Limb (tissue), 2 donors: ENCODE measurements at regions not wholly inside any gene's neighbourhood (a gene's known extent, or its start where the extent isn't known, plus 50 kb on each side); places are given as distances from the start of the nearest gene placed in this dataset.

Experiments used
- DNase-seq, 2 donors: peaks; one replicate each; pipeline ENCODE4 v3.0.0-alpha.2; 2016; ENCODE audit errors: extremely low spot score in 2 of 2

DNA sequence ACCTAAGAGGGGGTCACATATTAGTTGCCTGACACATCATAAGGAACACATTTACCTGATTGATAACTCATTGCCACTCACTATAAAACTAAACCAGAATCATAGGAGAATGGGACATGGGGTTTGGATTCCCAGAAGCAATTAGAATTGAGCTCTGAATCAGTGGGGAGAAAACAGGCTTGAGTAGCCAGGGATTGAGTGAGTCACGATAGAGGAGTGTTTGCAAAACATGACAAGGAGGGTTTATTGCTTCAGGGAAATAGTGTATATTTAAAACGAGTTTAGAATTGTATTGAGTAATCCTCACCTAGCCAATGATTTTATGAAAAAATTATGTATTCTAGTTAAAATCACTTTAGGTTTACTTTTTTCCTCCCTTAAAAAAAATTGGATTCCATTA is 101.1 kb upstream of the THRB start:
- DNase-seq: no peak

DNA sequence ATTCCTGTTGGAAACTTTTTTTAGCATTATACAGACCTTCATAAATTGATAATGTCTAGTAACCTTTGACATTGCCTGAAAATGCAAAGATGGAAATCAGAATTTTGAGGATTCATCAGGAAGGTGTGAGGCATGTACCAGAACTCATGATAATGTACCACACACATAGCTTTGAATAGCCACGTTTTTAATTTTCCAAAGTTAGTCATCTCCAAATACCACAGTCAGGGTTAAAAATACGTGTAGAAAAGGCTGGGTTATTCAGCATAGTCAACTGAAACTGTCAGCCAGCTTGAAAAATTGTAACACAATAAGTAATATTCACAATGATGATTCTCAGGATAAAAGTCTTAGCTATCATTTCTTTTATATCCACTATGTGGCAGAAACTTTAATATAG is 102.0 kb upstream of the THRB start:
- no peak for DNase-seq

DNA sequence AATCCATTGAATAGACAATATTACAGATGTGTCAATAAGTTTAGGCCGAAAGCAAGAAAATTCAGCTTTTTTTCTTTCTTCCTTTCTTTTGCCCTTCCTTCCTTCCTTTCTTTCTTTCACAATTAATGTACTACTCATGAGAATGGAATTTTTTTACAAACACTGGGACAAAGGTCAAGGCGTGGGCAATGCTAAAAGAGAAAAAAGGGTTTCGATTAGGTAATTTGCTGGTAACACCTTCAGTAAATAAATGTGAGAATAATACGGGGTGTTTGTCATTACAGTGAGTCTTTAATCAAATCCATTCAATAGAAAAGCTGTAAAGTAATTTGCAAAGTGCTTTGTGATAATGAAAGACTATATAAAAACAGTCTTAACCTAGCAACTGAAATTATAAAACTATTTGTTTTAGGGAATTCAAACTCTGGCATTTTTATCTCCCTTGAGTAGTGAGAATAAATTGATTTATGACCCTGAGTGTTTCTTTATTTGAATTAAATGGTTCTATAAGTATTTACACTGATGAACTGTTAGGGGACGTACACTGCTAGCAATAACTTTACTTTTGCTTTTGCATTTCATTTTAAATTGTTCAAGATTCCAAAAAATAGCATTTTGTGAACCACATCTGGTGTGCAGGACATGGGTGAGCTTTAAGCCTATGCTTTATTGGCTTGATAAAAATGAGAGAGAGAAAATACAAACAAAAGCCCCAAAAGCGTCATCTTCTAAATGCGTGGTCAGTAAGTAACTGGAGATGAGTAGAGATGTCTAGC is 104.2 kb upstream of the THRB start:
- DNase-seq: no peak

DNA sequence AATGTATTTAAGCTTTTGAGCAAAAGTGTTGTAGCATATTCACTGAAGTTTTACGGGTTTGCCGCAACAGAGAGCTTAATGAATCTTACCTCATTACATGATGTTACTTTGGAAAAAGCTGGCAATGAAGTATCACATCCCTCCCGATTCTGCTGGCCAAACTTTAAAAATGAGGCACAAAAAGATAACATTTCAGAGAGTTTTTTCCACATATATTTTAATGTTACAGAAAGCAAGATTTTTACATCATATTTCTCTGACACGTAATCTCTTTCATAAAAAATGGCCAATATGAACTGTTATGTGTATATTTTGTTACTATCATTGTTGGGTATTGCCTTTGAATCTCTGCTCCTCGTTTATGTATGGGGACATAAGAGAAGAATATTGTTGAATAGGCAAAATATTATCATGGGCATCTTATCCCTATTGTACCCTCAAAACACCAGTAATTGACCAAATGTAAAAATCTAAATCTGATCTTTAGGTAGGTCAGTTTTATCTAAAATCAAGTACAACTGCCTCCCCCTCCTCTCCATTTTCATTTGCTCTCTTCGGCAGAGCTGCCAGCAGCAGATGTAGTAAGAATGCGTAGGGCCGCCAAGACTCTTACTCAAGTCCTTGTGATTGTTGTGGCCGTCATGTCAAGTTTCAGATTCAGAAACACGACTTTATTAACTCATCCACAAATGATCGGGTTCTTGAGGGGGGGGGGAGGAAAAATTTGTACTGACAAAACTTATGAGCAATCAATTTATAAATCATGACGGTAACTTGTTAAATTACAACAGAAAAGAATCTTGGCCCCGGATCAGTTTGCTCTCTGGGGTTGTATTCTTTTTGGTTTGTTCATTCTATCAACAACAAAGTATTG is 106.7 kb upstream of the THRB start:
- DNase-seq: no peak

DNA sequence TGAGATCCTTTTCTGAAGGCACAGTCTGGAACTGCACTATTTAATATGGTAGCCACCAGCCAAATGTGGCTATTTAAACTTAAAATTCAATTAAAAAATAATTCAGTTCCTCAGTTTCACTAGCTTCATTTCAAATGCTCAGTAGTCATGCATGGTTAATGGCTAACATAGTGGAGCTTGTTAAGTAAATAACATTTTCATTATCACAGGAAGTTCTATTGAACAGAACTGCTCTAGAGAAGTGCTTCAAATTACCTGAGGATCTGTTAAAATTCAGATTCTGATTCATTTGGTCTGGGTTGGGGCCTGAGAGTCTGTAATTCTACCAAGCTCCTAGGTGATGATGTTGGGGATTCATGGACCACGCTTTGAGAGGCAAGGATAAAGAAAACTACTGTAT is 109.6 kb upstream of the THRB start:
- DNase-seq: no peak

DNA sequence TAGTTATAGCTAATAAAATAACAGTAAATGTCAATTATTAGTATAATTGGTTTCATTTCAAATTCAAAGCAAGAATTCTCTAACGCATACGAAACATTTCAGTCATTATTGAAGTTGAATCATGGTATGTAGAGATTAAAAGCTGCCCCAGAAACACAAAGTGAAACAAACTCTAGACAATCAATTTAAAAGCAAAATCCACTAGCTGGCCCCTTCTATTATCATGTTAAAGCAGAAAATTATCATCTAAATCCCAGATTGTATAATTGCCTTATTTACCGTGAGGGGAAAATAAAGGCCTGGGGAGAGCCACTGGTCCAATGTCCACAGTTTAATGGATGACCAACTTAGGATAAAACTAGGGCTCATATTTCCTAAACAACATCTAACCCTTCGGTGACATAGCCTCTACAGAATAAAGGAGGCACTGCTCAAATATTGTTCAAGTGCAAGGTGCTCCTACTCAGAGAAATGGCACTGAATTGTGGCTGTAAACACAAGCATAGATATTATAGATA is 110.9 kb upstream of the THRB start:
- DNase-seq: no peak

DNA sequence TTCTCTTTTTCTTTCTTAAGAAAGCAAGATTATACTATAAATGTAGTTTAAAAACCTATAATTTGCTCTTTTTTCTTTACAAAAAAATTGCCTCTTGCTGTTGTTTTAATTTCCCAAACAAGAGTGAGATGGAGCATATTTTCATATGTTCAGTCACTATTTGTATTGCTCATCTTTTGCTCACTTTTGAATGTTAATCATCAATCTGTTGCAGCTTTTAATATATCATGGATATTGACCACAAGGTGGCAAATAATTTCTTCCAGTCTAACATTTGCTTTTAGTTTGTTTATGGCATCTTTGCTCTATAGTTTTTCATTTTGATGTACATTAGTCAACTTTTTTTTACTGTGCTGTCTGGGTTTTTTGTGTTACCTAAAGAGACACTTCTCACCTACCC is 112.6 kb upstream of the THRB start:
- no peak for DNase-seq

DNA sequence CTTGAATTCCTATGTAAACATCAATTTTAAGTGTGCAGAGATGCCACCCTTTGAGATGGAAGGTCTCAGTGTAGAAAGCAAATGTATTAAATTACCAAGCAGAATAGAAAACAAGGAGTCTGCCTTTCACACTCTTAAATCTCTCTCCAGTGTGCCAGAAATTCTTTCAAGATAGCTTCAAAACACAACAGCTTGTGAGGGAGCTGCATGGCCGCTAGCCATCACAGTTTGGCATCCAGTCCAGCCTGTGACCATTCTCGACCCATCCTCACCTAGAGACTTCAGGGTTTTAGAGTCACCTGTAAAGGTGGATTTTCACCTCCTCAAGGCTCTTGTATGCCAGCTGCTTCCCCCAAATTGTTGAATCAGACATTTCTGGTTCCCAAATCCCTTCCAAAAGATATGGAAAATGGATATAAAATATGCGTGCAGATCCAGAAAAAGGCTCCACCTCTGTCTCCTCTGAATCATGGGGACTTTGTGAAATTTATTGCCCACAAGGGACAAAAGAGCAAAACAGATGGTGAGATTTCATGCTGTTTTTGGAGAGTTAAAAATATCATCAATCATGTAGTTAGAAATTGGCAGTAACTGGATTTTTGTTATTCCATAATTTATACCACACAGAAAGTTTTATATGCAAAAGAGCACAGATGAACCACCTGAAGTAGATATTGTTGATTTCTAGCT is 114.2 kb upstream of the THRB start:
- DNase-seq: no peak

DNA sequence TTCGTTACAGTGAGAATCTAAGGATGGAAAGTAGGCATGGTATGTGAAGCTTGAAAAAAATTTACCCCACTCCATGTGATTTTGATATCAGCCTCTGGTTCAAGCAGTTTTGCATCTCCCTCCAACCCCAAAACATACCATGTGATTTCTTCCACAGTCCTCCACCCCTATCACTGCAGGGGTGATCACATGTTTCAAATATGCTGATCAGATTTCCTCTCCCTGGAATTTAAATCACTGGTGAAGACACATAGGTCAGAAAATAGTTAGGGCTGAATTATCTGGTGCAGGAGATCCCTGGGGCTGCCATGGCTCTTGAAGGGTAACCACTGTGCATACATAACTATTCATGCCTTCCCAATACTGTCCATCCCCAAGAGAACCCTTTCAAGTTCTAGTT is 119.7 kb upstream of the THRB start:
- no peak for DNase-seq

DNA sequence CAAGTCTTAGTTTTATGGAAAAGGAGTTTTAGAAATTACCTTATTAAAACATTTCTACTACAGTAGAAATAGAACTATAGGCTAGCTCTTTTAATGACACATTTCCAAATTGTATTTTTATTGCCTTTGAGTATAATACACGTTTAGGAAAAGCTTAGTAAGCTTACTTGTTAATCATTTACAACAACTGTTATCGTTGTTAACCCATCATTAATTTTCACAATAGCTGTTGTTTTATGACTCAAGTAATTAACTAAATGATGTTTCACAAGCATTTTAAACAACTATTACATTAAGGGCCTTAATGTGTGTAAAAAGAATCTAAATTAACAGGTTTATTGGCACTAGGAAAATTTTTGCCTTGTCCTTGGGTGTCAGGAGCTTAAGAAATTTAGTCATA is 120.5 kb upstream of the THRB start:
- DNase-seq: no peak

DNA sequence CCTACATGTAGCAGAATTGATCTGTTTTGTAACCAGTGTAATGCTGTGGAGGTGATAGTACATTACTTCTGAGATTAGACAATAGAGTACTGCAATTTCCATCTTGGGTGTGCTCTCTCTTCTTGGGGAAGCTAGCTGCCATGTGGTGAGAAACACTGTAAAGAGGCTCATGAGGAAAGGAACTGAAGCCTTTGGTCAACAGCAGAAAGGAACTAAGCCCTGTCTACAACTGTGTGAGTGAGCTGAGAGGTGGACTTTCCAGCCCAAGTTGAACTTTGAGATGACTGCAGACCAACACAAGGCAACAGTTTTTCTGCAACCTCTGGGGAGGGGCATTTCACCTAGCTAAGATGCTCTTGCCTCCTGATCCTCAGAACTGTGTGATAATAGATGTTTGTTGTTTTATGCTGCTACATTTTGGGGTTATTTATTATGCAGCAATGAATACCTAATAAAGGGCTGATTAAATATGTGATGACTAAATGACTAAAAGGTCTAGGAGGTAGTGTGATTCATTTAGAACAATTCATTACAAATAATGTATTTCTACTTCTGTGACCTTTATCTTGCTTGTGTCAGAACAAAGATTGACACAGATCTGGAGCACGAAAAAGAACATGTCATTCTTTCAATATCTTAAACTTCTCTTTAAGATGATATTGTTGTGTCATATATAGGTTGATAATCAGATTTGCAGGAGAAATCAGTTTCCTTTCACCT is 121.6 kb upstream of the THRB start:
- no peak for DNase-seq

DNA sequence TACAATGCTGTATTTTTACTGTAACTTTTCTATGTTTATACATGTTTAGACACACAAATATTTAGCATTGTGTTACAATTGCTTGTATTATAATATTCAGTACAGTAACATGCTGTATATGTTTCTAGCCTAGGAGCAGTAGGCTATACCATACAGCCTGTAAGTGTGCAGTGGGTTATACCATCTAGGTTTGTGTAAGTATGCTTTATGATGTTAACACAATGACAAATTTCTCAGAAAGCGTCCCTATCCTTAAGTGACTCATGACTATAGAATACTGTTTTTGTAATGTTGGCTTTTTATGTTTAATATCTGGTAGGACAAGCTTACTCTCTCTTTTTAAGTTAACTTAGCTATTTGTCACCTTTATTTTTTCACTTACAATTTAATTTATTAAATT is 127.5 kb upstream of the THRB start:
- no peak for DNase-seq

DNA sequence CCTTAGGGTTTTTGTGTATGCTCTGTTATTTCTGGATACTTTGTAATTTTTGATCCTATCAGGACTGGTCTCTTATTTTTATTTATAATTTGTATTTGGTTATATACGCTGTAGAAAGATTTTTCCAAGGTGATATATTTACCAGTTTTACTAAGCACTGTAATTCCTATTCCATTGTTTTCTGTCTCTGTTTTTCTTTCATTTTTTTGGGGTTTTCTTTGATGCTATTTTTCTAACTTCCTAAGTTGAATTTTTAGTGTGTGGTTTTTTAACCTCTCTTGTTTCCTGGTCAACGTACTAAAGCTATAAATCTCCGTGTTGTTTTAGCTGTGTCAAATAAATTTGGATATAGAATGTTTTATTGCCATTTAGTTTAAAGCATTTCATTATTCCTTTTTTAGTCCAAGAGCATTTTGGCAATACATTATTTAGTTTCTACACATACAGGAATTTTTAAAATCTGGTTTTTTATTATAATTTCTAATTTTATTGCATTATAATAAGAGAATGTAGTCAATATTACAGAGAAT is 128.1 kb upstream of the THRB start:
- no peak for DNase-seq

DNA sequence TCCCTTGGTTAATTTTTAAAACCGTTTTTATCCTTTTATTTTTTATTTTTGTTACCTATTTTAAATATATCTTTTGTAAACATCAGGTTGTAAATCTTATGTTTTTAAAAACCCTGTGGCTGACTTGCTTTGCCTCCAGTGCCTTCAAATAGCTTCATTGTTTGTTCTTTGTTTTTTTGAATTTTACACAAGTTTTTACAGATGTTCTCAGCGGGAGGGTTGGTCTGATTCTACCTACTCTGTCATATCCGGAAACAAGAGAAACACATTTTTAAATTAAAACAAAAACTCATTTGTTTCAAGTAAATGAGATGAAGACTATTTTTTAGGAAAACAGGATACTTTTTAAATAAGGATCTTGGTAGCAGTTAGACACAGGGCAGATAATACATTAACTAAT is 129.0 kb upstream of the THRB start:
- no peak for DNase-seq

DNA sequence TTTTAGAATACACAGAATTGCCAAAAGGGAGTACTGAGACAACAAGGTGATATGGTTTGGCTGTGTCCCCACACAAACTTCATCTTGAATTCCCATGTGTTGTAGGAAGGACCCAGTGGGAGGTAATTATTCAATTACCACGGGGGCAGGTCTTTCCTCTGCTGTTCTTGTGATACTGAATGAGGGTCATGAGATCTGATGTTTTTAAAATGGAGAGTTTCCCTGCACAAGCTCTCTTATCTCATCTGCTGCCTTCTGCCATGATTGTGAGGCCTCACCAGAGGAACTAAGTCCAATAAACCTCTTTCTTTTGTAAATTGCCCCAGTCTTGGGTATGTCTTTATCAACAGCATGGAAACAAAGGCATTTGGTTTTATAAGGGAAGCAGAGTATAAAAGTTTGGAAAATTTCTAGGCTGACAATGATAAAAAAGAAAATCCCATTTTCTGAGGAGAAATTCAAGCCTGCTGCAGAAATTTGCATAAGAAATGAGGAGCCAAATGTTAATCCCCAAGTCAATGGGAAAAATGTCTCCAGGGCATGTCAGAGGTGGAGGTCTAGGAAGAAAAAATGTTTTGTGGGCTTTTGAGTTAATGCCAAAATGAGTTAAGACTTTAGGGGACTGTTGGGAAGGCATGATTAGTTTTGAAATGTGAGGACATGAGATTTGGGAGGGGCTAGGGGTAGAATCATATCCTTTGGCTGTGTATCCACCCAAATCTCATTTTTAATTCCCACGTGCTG is 130.5 kb upstream of the THRB start:
- DNase-seq: no peak

DNA sequence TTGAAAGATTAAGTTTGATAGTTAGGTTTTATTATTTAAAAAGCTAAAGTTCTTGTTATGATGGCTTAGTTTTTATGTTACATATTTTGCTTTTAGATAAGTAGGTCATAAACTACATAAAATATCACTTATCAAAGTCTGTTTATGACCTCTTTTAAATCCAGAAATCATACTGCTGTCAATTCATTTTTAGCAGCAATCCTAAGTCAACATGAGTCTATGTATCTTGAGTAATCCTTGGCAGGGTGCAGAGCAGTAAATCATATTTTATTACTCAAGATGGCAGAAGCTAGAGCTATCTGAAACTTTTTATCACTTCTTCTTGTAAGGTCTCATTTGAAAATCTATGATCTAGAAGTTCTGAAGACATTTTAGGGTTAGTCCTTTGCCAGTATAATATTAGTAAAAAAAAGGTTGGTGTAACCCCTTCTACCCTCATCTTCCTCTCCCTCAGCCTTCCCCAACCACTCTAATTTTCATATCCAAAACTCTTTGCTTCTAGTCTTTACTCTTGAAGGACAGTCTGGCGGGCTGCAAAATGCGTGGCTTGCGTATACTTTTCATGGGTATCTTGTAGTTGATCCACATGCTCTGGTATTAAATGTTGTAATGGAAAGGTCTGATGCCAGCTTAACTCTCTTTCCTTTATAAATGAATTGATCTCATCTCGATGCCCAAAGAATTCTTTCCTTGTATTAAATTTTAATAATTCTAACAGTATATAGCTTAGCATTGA is 134.0 kb upstream of the THRB start:
- no peak for DNase-seq

DNA sequence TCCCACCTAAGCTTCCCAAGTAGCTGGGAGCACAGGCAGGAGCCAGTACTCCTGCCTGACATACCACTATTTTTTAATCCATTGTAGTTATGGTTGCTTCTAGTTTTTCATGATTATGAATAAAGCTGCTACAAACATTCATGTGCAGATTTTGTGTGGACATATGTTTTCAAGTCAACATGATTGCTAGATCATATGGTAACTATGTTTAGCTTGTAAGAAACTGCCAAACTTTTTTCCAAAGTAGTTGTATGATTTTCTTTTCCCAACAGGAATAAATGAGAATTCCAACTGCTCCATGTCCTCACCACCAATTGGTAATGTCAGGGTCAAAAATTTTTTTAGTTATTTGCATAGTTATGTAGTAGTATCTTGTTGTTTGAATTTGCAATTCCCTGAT is 136.8 kb upstream of the THRB start:
- no peak for DNase-seq

DNA sequence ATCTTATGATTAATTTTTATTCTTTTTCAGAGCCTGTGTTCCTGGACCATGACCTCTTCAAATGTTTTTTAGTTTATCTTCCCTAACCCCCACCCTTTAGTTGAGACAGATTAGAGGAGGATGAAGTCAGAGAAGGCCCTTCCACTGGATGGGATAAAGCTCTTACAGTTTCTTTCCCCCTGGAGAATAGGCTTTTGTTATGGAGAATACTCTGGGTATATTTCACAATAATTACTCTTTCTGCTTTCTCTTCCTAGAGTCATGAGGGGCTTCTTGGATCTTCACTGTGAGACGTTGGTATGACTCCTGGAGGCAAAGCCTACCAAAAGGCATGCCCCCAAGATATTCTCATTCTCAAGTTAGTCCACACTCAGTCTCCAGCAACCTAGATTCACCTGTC is 144.4 kb upstream of the THRB start:
- DNase-seq: no peak

DNA sequence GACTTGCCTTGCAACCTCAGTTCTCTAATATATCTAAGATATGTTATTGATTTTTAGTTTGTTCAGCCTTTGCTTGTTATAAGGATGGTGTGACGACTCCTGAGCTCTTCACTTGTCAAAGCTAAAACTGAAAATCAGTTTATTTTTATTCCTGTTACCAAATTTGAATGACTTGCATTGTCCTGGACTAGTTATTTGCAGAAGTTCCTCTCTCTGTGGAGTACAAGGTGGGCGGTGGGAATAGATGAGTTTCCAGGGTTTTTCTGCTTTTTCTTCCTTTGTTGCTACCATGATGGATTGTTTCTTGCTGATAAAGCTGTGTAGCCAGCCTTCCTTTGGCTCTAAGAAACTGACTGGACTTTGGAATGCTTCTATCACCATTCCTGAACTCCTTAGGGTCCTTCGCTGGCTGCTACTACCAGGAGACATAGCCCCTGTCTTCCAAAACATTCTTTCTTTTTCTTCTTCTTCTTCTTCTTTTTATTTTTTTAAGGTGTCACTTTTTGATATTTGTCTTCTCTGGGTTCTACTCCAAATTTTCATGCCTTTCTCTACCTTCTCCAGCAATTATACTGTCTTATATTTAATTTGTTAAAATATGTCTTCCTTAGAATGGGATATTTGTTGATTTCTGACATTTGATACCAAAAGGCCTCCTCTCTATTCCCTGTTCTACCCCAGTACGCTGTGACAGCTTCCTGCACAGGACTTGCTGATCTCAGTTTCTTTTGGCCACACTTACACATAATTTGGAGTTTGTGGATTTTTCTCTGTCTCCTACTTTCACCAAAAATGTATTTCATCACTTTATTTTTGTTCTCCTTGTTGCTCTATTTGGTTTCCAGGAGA is 145.1 kb upstream of the THRB start:
- DNase-seq: no peak
